A549 (cell line): ENCODE measurements at regions not wholly inside any gene's neighbourhood (a gene's known extent, or its start where the extent isn't known, plus 50 kb on each side); places are given as distances from the start of the nearest gene placed in this dataset.
"Not testable (repeated sequence)": the region's sequence is repeated elsewhere in the genome, so short reads cannot be mapped to it uniquely, and the experiment has no call there.

Source experiments
- CTCF ChIP-seq: fragments of >200 bp; sonication (Bioruptor Twin); formaldehyde crosslinking; IDR thresholded peaks from 3 replicates; pipeline ENCODE4 v1.5.1; 2016
- EP300 ChIP-seq, 2 experiments: fragments of >200 bp; sonication (Bioruptor Twin); formaldehyde crosslinking; IDR thresholded peaks; 2 replicates in 1 of 2; 3 replicates in 1 of 2; pipeline ENCODE4 v1.6.1; 2016 to 2017
- MAX ChIP-seq: IDR thresholded peaks from 2 replicates; pipeline ENCODE4 v1.6.1; 2012
- RCOR1 ChIP-seq: fragments of 150-350 bp; IDR thresholded peaks from 2 replicates; pipeline ENCODE4 v1.6.1; 2014; ENCODE audit warnings: antibody characterized with exemption, low read length, low read depth

DNA sequence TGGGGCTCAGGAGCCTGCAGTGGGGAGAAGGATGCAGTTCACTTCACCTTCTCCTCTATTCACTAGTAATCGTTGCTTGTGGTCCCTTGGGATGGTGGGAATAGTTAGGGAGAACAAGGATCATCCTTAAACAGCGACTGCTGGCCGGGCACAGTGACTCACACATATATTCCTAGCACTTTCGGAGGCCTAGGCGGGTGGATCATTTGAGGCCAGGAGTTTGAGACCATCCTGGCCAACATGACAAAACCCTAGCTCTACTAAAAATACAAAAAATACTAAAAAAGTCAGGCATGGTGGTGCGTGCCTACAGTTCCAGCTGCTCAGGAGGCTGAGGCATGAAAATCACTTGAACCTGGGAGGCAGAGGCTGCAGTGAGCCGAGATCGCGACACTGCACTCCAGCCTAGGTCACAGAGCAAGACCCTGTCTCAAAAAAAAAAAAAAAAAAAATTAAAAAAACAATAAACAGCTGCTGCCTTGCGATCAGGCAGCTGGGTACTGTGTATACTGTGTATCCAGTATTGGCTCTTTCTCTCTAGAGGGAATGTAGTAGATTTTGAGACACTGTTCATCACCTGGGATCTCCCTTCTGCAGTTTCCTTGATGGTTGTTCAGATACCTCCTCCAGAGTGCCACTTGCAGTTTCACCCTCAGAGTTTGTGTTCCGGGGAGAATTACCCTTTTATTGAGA, 59.1 kb downstream of the OR11H12 start:
- not testable (repeated sequence) for TF ChIP-seq MAX; CTCF; RCOR1; EP300 (IDR thresholded peaks at IDR 0.05)
